Neuron (in vitro differentiated cells): ENCODE measurements at regions not wholly inside any gene's neighbourhood (a gene's known extent, or its start where the extent isn't known, plus 50 kb on each side); places are given as distances from the start of the nearest gene placed in this dataset.
"Not testable (repeated sequence)": the region's sequence is repeated elsewhere in the genome, so short reads cannot be mapped to it uniquely, and the experiment has no call there.

Experiments used
- H2AFZ ChIP-seq: one replicate; pipeline ENCODE4 v1.6.1; 2013; ENCODE audit warnings: low read depth, mild to moderate bottlenecking, inconsistent platforms, low read length, moderate library complexity
- H3K27me3 ChIP-seq: one replicate; pipeline ENCODE4 v1.6.1; 2013; ENCODE audit warnings: low read length; ENCODE audit not compliant: insufficient read depth
- H3K36me3 ChIP-seq: one replicate; pipeline ENCODE4 v1.6.1; 2013; ENCODE audit warnings: low read length; ENCODE audit not compliant: insufficient read depth
- H3K4me1 ChIP-seq: one replicate; pipeline ENCODE4 v1.6.1; 2013; ENCODE audit warnings: low read length; ENCODE audit not compliant: insufficient read depth
- H3K4me3 ChIP-seq: 2 replicates; pipeline ENCODE4 v1.5.1; 2013; ENCODE audit warnings: mild to moderate bottlenecking, low read length, moderate library complexity
- H3K9me3 ChIP-seq: one replicate; pipeline ENCODE4 v1.6.1; 2013; ENCODE audit warnings: low read length

DNA sequence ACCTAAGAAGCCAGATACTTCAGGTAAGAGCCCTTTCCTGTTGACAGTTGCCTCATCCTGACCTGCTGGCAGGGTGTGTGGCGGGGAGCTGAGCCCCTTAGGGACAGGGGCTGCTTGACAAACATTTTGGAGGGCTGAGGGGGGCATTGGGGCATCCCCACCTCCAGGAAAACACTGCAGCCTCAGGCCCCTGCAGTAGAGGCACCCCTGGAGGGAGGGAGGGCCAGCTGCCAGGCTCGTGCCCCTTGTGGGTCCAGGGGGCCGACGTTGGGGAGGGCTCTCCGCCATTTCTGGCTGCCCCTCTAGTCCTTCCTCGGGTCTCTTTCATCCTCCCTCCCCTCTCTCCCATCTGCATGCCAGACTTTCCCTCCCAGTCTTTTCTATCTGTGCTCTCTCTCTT is 177.3 kb downstream of the RPS24 start:
- no peaks in the 10 kb centered on the region for H3K9me3 ChIP-seq
- peaks cover 18% of the 10 kb centered on the region for H3K4me1 ChIP-seq
- no peaks in the 10 kb centered on the region for H3K36me3 ChIP-seq
- no peak overlapping the region for H3K4me3 ChIP-seq
- H2AFZ ChIP-seq: no peak overlapping the region
- H3K27me3 ChIP-seq: peaks cover 10% of the 10 kb centered on the region

DNA sequence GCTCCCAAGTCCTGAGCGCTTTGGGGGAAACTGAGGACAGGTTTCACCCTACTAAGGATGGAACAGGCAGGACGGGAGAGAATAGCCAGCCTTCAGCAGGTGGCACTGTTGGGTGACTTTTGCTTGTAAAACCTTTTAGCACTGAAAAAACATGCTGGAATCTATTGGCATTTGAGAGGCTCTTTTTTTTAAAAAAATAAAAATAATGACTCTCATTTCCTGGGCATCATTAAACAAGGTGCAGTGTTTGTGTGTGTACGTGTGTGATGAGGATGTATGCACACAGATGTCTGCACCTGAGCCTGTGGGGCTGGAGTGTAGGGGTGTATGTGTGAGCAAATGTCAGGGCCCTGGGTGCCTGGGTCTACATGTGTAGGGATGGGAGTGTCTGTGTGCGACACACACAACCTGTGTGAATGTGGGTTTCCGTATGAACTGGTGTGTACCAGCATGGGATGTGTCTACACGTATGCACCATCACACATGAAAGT is 177.9 kb downstream of the RPS24 start:
- no peak overlapping the region for H2AFZ ChIP-seq
- H3K36me3 ChIP-seq: no peaks in the 10 kb centered on the region
- H3K27me3 ChIP-seq: peaks cover 10% of the 10 kb centered on the region
- no peak overlapping the region for H3K4me3 ChIP-seq
- no peaks in the 10 kb centered on the region for H3K9me3 ChIP-seq
- H3K4me1 ChIP-seq: peaks cover 24% of the 10 kb centered on the region

DNA sequence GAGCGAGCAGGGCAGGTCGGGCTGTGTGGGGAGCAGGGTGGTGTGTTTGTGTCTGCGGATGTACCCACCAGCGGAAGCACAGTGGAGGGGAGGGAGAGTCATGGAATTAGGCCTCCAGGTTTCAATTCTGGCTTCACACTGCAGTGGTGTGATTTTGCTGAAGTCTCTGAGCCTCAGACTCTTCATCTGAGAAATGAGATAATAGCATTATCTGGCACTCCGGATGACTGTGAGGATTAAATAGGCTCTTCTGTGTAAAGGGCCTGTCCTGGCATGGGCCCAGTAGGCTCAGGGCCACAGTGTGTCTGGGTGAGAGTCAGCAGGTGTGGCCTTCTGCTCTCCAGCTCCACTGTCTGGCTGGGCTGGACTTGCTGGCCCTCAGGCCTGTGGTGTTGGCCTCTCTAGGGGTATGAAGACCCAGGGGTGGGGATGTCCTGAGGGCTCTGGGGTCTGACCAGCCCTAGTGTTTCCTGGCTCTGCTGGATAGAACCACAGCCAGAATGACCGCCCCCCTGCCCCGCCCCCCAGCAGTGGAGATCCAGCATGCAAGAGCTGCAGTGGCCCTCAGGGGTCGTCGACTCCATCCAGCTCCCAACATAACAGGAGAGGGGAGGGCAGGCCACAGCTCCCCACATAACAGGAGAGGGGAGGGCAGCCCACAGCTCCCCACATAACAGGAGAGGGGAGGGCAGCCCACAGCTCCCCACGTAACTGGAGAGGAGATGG is 178.6 kb downstream of the RPS24 start:
- Histone ChIP-seq H3K9me3 (no peaks in the 10 kb centered on the region), H2AFZ (no peak overlapping the region), H3K4me3 (no peak overlapping the region), H3K36me3 (no peaks in the 10 kb centered on the region), H3K27me3 (peaks cover 10% of the 10 kb centered on the region), H3K4me1 (peaks cover 24% of the 10 kb centered on the region)

DNA sequence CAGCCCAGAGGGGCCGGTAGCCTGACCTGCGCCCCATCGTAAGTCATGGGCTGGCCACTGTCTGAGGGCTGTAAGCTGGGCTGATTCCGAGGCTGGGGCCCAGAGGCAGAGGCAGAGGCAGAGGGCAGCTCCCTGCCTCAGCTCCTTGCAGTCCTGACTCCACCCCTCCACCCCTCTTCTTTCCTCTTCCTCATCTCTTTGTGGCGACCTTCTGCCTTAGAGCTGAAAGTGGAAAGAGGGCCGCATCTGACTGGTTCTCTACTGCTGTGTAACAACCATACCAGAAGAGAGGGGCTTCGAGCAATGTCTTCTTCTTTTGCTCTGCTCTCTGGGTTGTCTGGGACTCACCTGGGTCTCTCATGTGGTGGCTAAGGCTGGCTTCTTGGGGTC is 179.1 kb downstream of the RPS24 start:
- no peak overlapping the region for H2AFZ ChIP-seq
- H3K4me3 ChIP-seq: no peak overlapping the region
- peaks cover 24% of the 10 kb centered on the region for H3K4me1 ChIP-seq
- H3K9me3 ChIP-seq: no peaks in the 10 kb centered on the region
- H3K27me3 ChIP-seq: peaks cover 8% of the 10 kb centered on the region
- H3K36me3 ChIP-seq: no peaks in the 10 kb centered on the region

DNA sequence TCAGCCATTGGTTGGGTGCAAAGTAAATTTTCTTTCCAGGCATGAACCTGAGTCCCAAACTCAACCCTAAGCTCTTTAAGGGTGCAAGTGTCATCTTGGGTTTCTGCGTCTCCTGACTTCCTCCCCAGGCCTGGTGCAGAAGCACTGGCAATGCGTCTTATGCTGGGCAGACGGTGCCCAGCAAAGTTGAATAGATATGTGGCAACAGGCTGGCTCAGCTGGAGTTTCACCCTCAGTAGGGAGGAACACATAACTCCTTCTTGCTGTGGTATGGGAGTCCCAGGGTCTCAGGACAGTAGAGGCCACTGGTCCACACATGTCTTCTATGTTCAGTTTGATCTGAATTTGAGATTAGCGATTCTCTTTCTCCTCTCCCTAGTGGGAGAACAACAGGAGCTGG is 181.3 kb downstream of the RPS24 start:
- Histone ChIP-seq H2AFZ (no peak overlapping the region), H3K4me3 (no peak overlapping the region), H3K9me3 (no peaks in the 10 kb centered on the region), H3K27me3 (no peaks in the 10 kb centered on the region), H3K4me1 (peaks cover 28% of the 10 kb centered on the region), H3K36me3 (no peaks in the 10 kb centered on the region)

DNA sequence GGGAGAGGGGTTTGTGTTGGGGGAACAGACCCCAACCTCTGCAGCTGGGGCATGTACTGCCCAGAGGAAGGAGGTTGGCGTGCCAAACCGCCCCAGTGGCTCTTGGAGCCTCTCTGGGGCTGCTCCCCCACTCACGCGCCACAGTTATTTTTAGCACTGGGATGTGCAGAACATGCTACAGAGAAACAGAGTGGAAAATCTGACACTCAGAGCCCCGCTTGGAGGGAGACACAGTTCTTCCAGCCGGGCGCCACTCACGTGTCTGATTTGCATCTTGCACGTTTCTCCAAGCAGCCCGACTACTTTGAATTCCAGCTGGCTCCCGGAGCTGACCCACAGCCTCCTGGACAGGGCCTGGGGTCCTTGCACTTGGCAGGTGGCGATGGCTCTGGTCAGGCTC is 182.0 kb downstream of the RPS24 start:
- no peaks in the 10 kb centered on the region for H3K9me3 ChIP-seq
- no peak overlapping the region for H2AFZ ChIP-seq
- peaks cover 22% of the 10 kb centered on the region for H3K4me1 ChIP-seq
- no peaks in the 10 kb centered on the region for H3K27me3 ChIP-seq
- no peaks in the 10 kb centered on the region for H3K36me3 ChIP-seq
- H3K4me3 ChIP-seq: no peak overlapping the region

DNA sequence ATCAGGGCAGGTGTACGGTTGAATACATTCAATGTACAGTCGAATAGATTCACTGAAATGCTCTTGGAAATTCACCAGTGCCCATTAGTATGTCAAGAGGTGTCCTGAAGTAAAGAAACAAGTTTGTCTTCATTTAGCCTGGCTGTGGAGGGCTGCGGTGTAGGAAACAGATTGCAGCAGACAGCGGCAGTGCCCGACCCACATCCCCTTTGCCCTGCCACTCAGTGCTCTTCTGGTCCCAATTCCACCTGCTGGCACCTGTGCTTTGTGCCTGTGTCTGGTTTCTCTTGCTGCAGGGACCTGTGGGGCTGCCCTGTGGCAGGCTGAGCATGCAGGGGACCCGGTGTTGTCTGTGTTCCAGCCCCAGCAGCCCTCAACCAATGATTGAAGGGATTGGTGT is 183.7 kb downstream of the RPS24 start:
- no peak overlapping the region for H3K4me3 ChIP-seq
- H3K36me3 ChIP-seq: no peaks in the 10 kb centered on the region
- H3K9me3 ChIP-seq: no peaks in the 10 kb centered on the region
- H2AFZ ChIP-seq: no peak overlapping the region
- peaks cover 19% of the 10 kb centered on the region for H3K4me1 ChIP-seq
- no peaks in the 10 kb centered on the region for H3K27me3 ChIP-seq

DNA sequence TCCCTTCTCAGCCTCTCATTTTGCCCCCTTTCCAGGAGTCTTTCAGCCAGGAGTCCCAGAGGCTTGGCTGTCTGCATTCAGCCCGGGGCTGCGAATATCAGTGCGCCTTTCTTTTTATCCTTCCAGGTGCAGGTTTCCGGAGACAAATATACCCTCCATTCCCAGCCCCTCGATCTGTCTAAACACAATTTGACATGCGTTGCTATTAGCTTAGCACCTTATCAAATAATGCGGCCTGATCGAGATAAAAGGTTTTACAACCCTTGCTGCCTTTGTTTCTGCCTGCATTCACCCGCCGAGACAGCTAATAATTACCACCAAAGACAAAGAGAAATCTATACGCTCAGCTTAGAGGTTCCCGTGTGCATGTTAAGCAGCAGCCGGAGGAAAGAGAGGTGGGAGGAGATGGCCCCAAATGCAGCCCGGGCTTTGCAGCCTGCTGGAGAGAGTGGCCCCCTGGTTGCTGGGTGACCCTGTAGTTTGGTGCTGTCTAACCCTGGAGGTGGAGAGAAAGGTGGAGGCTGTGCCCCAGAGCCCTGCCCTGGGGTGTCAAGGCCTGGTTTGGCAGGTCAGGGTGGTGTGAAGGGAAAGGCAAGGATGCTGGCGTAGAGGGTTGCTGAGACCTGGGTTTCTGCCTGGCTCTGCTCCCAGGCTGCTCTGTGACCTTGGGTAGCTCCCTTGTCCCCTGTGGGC is 185.3 kb downstream of the RPS24 start:
- H3K4me3 ChIP-seq: no peak overlapping the region
- H2AFZ ChIP-seq: no peak overlapping the region

DNA sequence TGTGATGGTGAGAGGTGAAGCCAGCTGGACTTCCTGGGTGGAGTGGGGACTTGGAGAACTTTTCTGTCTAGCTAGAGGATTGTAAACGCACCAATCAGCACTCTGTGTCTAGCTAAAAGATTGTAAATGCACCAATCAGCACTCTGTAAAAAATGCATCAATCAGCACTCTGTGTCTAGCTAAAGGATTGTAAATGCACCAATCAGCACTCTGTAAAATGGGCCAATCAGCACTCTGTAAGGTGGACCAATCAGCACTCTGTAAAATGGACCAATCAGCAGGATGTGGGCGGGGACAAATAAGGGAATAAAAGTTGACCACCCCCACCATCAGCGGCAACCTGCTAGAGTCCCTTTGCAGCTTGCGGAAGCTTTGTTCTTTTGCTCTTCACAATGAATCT is 185.9 kb downstream of the RPS24 start:
- not testable (repeated sequence) for H3K36me3 ChIP-seq, H2AFZ ChIP-seq, H3K27me3 ChIP-seq, H3K4me3 ChIP-seq, H3K9me3 ChIP-seq
- H3K4me1 ChIP-seq: peaks cover 19% of the 10 kb centered on the region

More for the DNA sequence above, 185.3 kb downstream of the RPS24 start:
- no peaks in the 10 kb centered on the region for H3K27me3 ChIP-seq
- H3K4me1 ChIP-seq: peaks cover 19% of the 10 kb centered on the region
- no peaks in the 10 kb centered on the region for H3K9me3 ChIP-seq
- no peaks in the 10 kb centered on the region for H3K36me3 ChIP-seq

DNA sequence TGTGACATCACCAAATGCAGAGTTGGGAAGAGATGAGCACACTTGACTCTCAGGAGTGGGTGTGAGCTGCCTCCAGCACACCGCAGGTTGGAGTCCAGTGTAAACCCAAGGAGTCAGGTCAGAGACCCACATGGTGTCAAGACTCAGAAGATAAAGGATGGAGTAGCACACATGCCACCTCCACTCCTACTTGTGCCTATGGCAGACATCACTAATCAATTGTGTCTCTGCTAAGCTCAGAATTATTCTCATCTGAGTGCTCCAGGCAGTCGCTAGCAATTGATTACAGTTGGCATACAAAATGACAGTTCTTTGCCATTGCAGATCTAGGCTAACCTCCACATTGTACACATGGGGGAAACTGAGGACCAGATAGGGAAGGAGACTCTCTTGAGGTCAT is 187.1 kb downstream of the RPS24 start:
- no peak overlapping the region for H2AFZ ChIP-seq
- H3K4me1 ChIP-seq: peaks cover 11% of the 10 kb centered on the region
- no peaks in the 10 kb centered on the region for H3K36me3 ChIP-seq

DNA sequence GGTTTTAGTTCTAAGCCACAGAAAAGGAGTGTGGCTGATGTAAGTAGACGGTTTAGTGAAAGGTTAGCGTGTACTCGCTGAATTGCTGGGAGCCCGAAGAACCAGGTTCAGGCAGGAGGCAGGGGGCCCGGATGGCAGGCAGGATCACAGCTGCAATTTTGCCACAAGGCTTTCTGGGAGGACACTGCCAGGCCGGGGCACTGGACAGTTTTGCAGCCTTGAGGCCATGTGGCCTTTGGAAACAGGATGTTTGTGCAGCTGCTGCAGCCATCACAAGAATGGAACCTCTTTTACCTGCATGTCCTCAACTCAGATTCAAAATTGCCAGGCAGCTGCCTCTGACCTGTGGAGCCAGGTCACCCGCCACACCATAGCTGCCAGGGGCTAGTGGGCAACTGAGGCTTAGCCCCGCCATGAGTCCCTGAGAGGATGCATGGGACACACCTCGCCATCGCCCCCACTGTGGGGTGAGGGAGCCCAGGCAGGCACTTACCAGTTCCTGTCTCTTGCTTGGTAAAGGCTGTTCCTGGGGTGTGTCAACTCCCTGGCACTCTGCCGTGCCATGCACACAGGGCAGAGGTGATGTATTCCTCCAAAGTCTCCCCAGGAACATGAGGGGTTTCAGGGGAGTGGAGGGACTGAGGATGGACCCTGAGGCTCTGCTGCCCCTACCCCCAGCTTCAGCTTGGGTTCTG is 188.6 kb downstream of the RPS24 start:
- Histone ChIP-seq H3K4me1 (peaks cover 4% of the 10 kb centered on the region), H3K9me3 (no peaks in the 10 kb centered on the region), H3K36me3 (no peaks in the 10 kb centered on the region), H3K27me3 (peaks cover 3% of the 10 kb centered on the region), H2AFZ (no peak overlapping the region), H3K4me3 (no peak overlapping the region)

More for the DNA sequence above, 187.1 kb downstream of the RPS24 start:
- Histone ChIP-seq H3K4me3 (no peak overlapping the region), H3K9me3 (no peaks in the 10 kb centered on the region), H3K27me3 (no peaks in the 10 kb centered on the region)

DNA sequence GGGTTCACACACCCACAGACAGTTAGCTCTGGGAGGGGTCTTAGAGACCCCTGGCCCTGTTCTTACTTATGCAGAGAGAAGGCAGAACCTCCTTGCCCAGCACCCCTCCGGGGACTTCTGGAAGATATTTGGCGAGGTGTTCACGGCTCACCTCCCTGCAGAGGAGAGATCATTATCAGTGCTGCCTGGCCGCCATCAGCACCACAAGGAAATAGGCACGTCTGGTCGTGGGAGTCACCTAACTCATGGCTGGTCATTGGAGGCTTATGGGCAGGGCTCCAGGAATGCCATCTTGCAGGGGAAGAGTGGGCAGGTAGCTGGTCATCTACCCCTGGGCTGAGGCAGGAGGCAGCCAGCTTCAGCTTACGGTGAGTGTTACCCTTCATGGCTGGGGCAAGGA is 189.4 kb downstream of the RPS24 start:
- H3K4me1 ChIP-seq: peaks cover 4% of the 10 kb centered on the region
- H3K4me3 ChIP-seq: no peak overlapping the region
- no peak overlapping the region for H2AFZ ChIP-seq
- no peaks in the 10 kb centered on the region for H3K9me3 ChIP-seq
- no peaks in the 10 kb centered on the region for H3K36me3 ChIP-seq
- peaks cover 3% of the 10 kb centered on the region for H3K27me3 ChIP-seq

DNA sequence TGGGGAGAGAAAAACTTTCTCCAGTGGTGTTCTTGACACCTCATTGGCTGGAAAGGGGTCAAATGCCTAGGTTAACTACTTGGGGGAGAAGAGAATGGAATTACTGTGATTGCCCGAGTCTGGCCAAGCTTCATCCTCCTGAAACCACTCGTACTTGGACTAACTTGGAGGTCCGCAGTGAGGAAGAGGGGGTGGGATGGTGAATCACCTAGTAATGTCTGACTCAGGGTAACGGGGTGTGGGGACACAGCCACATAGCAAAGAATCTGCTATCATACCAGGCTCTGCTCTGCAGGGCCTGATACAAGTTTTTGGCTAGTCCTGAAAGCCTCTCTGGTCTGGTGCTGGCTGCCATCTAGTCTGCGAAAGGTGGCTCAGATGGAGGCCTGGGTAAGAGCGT is 190.9 kb downstream of the RPS24 start:
- no peaks in the 10 kb centered on the region for H3K36me3 ChIP-seq
- H2AFZ ChIP-seq: no peak overlapping the region
- no peak overlapping the region for H3K4me3 ChIP-seq
- H3K27me3 ChIP-seq: peaks cover 3% of the 10 kb centered on the region
- no peaks in the 10 kb centered on the region for H3K4me1 ChIP-seq
- no peaks in the 10 kb centered on the region for H3K9me3 ChIP-seq
